GM12873 (cell line): ENCODE measurements at regions not wholly inside any gene's neighbourhood (a gene's known extent, or its start where the extent isn't known, plus 50 kb on each side); places are given as distances from the start of the nearest gene placed in this dataset.

Source experiments
- TF ChIP-seq, protein P1 (sequence below): IDR thresholded peaks from 2 replicates; pipeline ENCODE4 v1.5.1; 2012; ENCODE audit warnings: low read depth, mild to moderate bottlenecking, moderate library complexity, low read length, control low read depth; ENCODE audit not compliant: insufficient read depth; ENCODE audit errors: missing control alignments

DNA sequence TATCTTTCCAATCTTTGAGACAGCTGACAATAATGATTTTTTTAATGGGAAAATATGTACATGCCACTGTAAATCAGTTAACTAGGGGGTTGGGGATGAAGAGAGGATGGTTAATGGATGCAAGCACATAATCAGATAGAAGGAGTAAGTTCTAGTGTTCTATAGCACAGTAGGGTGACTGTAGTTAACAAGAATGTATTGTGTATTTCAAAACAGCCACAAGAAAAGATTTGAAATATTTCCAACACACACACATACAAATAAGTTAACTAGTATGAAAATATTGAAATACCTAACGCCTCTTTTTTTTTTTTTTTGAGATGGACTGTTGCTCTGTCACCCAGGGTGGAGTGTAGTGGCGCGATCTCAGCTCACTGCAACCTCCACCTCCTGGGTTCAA lies 153.4 kb upstream of the SALL4 start:
- TF ChIP-seq, protein P1, sequence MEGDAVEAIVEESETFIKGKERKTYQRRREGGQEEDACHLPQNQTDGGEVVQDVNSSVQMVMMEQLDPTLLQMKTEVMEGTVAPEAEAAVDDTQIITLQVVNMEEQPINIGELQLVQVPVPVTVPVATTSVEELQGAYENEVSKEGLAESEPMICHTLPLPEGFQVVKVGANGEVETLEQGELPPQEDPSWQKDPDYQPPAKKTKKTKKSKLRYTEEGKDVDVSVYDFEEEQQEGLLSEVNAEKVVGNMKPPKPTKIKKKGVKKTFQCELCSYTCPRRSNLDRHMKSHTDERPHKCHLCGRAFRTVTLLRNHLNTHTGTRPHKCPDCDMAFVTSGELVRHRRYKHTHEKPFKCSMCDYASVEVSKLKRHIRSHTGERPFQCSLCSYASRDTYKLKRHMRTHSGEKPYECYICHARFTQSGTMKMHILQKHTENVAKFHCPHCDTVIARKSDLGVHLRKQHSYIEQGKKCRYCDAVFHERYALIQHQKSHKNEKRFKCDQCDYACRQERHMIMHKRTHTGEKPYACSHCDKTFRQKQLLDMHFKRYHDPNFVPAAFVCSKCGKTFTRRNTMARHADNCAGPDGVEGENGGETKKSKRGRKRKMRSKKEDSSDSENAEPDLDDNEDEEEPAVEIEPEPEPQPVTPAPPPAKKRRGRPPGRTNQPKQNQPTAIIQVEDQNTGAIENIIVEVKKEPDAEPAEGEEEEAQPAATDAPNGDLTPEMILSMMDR = no peak

DNA sequence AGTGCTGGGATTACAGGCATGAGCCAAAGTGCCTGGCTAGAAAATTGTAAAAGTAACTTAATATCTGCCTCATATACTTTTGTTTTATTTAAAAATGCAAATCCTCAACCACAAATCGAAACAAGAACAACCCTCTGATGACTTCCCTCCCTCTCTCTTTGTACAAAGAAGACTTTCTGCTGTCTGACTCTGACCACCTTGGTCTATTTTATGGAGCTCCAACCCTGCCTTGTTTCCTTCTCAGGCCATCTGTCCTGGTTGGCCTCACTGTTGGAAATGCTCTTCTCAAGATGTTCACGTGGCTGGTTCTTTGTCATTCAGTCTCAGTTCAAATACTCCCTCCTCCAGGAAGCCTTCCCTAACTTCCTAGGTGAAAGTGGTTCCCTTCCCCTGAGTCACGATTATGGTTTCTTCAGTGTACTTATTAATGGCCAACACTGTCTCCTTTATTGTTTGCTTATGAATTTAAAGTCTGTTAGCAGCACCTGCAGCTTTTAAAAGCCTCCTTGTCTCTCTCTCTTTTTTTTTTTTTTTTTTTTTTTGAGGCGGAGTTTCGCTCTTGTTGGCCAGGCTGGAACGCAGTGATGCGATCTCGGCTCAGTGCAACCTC lies 151.5 kb upstream of the SALL4 start:
- TF ChIP-seq, protein P1 = no peak

DNA sequence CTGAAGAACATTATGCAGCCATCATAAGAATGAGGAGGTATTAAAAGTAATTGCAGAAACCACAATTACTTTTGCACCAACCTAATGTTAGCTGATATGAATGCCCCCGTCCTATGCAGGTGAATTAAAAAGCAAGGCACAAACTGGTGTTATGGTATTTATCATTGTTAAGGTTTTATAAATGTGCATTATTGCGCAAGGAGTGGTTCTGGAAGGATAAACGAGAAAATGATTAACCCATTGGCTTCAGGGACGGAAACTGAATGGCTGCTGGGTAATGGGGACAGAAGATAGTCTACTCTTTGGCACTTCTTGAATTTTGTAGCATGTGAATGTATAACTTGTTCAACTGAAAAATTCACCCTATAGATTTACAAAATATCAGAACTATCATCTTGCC lies 148.6 kb upstream of the SALL4 start:
- TF ChIP-seq, protein P1 = no peak

DNA sequence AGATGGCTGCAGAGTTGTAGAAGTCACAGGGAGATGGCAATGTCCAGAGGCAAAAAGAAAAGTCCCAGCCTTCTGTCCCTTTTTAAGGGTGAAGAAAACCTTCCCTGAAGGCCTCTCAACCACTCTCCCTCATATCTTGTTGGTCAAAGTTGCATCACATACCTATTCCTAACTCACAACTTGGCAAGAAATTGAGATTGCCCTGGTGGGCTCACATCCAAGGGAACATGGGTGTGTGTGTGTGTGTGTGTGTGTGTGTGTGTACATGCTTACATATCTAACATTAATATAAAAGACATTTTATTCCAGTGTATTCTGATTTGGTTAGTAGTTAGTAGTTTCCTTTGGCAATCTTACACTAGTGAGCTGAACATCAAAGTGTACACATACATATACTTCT lies 144.3 kb upstream of the SALL4 start:
- TF ChIP-seq, protein P1 = no peak

DNA sequence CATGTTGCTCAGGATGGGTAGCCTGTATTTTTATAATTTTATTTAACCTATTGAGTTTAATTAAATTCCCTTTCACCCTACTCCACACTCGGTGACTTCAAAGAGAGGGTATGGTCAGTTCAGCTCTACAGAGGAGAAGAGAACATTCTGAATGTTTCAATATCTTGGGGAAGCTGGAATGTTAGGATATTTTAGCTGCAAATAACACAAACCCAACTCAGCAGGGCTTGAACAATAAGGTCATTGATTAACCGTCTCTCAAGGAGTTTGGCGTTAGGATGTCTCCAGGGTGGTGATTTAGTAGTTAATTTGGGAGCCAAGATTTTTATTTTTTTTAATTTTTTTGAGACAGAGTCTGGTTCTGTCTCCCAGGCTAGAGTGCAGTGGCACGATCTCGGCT lies 143.6 kb upstream of the SALL4 start:
- TF ChIP-seq, protein P1 = no peak

DNA sequence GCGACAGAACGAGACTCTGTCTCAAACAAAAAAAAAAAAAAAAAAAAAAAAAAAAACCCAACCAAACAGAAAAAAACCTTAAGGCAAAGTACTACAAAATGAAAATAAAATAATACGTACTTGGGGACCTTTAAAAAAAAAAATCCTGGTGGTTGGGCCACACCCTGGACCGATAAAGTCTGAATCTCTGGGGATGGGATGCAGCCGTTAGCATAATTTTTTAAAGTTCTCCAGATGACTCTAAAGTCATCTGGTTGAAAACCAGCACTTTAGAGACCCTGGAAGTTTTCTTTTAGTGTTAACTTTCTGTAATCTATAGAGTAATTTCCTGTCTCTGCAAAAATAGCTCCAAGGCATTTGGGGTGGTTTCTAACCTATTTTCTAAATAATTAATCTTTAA lies 142.9 kb upstream of the SALL4 start:
- TF ChIP-seq, protein P1 = no peak

DNA sequence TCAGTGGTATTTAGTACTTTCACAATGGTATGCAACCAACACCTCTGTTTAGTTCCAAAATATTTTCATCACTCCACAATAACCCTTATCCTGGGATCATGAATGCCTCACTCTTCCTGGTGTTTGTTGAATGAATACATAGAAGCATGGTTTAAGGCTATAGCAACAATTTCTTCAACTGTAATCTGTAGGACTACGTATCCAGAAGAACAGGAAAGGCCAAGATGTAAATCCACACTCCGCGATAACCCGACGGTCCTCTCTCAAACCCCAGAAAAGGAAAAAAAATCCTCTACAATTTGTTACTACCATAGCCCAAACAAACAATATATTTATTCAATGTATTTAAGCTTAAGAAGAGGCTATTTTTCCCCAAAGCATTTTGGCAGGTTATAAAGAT lies 141.4 kb upstream of the SALL4 start:
- TF ChIP-seq, protein P1 = no peak
